HG03139 (cell line): ENCODE measurements at regions not wholly inside any gene's neighbourhood (a gene's known extent, or its start where the extent isn't known, plus 50 kb on each side); places are given as distances from the start of the nearest gene placed in this dataset.
A peak's percentile ranks its signal among the peaks of the same experiment; 100 is the strongest.

ENCODE experiments used
- ATAC-seq: cut with Tn5 transposase; IDR thresholded peaks from one replicate; pipeline ENCODE4 v1.9.1; 2021; ENCODE audit not compliant: unreplicated experiment

GRCh38 chr14:65278589-65278988 lies 133.9 kb upstream of the FUT8 start:
- no peak for ATAC-seq

DNA sequence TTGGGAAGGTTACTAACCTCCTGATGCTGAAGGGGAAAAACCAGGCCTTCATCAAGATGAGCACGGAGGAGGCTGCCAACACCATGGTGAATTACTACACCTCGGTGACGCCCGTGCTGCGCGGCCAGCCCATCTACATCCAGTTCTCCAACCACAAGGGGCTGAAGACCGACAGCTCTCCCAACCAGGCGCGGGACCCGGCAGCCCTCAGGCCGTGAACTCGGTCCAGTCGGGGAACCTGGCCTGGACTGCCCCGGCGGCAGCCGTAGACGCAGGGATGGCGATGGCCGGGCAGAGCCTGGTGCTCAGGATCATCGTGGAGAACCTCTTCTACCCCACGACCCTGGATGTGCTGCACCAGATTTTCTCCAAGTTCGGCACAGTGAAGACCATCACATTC lies 133.0 kb upstream of the FUT8 start:
- ATAC-seq = no peak

GRCh38 chr14:65279958-65280357 lies 132.6 kb upstream of the FUT8 start:
- no peak for ATAC-seq

DNA sequence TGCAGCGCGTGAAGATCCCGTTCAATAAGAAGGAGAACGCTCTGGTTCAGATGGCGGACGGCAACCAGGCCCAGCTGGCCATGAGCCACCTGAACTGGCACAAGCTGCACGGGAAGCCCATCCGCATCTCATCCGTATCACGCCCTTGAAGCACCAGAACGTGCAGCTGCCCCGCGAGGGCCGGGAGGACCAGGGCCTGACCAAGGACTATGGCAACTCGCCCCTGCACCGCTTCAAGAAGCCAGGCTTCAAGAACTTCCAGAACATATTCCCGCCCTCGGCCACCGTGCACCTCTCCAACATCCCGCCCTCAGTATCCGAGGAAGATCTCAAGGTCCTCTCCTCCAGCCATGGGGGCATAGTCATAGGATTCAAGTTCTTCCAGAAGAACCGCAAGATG lies 131.9 kb upstream of the FUT8 start:
- ATAC-seq = no peak

DNA sequence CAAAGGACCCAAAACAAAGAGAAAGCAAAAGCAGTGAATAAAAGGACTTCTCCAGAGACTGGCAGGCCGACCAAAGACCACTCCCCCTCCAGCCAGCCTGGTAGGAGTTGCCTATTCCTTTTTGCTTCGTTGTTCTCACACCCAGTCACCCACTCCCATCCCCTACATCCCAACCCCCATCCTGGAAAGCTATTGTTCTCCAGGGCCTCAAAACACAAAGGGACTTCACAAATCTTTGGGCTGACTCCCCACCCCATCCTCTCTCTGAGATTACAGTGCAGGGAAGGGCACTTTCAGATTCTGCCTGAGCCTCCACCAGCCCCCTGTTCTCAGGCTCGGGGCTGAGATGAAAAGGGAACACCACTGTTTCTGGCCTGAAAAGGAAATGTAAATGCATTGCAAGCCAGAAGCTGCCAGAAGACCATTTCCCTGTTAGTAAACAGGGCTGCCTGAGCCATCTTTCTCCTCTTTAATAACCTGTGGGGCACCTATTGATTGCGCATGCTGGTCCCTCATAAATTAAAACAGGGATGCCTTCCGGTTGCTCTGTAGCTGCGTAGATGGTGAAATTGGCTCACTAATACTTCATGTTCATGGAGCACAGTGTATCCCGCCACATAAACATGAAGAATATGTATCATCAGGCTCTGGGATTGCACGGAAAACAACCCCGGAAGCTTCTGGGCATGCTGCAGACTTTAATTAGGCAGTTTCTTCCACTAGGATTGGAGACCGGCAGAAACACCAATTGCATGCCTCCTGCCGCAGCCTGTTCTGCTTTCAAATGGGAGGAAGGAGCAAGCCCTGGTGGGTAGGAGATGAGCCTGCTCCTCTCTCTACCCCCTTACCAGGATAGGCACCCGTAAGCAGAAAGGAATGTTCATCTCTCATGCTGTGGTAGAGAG lies 130.3 kb upstream of the FUT8 start:
- no peak for ATAC-seq

GRCh38 chr14:65282896-65283253 lies 129.7 kb upstream of the FUT8 start:
- ATAC-seq = no peak

DNA sequence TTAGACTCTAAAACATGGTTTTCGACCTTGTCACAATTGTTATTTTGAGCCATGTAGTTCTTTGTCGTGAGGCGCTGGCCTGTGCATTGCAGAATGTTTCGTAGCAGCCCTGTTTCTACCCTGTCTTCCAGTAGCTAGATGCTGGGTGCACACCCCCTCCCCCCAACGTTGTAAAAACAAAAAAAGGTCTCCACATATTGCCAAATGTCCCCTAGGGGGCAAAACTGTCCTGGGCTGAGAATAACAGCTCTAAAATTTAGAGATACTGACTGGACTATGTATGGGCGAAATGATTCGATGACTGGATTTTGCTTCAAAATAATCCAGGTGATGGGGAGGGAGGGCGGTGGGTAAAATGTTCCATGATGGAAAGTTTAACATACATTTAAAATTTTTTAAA lies 126.1 kb upstream of the FUT8 start:
- no peak for ATAC-seq

DNA sequence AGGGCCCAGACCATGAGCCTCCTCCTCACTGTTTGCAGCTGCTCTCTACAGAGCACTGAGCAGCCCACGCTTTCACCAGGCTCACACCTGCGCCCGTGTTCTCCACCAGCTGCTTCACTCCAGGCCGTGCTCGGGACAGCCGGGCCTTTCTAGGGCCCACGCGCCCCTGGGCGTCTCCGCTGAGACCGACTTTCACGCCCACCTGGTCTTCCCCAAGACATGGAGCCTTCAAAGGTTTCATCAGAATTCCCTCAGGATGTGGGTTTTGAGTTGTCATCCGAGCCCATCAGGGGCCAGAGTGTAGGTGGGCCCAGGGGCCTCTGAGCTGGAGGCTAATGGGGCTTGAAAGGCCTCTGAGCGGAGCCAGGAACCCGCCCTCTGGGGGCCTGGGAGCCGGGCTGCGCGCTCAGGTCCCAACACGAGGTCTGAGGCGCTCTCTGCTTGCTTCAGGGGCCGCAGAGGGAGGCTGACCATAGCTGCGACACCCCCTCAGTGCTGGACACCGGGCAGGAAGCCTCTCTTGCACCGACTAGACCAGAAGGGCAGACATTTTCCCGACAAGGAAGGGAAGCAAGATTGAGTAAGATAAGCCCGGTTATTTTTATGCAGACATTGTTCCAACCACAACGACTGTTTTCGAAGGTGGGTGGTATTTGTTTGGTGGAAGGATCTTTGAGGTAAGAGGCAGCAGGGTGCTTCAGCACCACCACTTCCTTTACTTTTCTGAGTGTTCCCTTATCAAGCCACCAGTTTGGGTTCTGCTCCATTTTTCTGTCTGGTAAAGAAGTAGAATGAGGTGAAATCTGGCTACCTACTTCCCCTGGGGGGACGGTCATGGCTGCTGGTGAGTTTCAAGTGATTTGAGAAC lies 125.0 kb upstream of the FUT8 start:
- ATAC-seq = peak; percentile 46

DNA sequence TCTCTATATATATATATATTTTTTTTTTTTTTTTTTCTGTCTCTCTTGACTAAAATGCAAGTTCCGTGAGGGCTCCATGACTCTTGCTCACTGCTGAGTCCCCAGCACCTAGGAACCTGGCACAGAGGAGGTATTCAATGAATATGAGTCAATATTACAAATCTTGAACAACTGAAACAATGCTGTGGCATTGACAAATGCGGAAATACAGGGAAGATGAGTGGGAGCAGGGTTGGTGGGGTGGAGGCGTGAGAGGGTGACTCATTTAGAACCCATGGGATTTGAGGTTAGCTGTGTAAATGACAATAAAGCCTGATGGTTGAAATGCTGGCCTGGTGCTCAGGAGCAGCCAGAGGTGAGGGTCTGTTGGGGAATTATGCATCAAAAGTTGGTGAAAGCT lies 121.7 kb upstream of the FUT8 start:
- no peak for ATAC-seq

GRCh38 chr14:65291531-65291930 lies 121.0 kb upstream of the FUT8 start:
- ATAC-seq = no peak

- ATAC-seq = no peak
Observed at GRCh38 chr14:65294816-65295215, 117.7 kb upstream of the FUT8 start.

DNA sequence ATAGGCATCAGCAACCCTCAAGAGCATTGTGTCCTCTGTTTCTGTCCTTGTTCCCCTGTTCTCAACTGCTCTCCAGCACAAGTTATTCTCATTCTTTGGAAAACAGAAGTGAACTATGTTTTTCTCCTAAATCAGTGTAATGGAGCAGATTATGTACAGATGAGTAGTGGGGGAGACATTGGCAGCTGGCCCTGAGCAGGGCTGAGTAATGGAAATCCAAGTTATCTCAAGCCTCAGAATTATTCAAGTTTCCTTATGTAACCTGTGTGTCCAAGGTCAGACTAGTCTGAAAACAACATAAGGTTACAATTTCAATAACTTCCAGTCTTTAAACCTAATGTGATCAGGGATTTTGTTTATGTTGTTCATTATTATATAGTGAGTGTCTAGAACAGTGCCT lies 116.1 kb upstream of the FUT8 start:
- ATAC-seq = no peak

- ATAC-seq = no peak
Observed at GRCh38 chr14:65296876-65297275, 115.7 kb upstream of the FUT8 start.

GRCh38 chr14:65297744-65298143 lies 114.8 kb upstream of the FUT8 start:
- no peak for ATAC-seq

DNA sequence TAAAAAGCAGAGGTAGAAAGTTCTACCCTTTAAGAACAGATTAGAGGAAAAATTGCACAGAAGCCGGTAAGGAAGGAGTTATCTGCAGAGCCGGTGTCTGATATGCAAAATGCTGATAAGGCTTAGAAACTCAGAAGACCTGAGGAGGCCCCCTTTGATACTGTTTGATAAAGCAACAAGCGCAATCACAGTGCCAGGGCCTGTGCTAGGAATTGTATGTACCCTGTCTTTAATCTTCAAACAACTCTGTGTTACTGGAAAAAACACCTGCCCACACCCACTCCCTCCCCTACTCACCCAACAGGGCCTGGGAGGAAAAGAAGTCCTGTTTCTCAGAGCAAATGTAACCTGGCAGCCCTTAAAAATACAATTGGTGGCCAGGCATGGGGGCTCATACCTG lies 112.7 kb upstream of the FUT8 start:
- no peak for ATAC-seq

- peak; percentile 35 for ATAC-seq
Observed at GRCh38 chr14:65301862-65302539, 110.5 kb upstream of the FUT8 start.

DNA sequence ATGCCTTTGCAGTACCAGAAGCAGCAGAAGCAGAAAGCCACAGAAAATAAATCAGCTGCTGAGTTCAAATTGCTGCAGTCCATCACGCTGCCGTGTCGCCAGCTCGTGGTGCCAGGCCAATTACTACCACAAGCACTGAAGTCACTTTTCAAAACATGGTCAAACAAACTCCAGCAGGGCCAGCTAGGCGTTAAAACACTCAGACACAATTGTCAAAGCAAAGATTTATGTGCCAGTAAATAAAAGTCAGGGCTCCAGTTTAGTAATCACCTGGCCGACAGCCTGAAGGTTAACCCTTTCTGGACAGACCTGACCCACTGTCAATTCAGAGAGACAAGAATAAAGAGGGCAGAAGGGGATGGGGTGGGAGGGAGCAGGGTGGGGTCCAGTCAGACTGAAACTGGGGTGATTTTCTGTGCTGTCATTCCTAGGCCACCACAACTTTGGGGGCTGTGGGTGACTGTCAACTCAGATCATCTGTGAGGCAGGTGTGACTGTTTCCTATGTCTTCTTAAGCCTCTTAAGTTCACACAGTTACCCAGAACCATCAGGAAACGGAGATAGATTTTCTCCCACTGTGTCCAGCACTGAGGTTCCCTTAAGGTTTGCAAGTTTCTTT lies 109.8 kb upstream of the FUT8 start:
- ATAC-seq = peak; percentile 63

- ATAC-seq = no peak
Observed at GRCh38 chr14:65303190-65303898, 109.2 kb upstream of the FUT8 start.

DNA sequence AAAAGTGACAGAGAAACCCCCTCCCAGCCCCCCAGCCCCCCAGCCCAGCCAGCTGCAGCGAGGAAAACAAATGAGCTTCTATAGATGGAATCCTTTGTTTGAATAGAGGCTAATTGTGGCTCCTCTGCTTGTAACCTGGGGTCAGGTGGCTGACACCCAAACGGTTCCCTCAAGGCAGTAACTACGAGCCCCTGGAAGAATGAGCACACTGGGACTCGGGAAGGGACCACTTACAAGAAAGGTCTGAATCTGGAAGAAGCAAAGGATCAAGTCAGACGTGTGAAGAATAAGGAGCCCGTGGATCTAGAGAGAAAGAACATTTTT lies 108.7 kb upstream of the FUT8 start:
- no peak for ATAC-seq

DNA sequence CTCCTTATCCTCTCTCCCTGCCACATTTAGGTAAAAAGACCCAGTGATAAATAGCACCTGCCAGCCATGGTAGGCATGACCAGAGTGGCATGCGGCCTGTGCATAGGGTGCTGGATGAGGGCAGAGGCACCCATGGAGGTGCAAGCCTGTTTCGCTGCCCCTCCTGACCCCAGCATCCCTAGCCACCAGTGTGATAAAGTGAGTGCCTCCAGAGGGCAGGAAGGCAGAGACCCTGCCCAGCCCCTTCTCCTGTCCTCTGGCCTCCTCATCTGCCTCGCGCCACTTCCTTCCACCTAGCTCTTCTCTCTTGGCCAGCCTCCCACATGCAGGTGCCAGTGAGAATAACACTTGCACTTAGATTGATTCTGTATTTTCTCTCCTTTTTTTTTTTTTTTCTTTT lies 108.3 kb upstream of the FUT8 start:
- no peak for ATAC-seq

DNA sequence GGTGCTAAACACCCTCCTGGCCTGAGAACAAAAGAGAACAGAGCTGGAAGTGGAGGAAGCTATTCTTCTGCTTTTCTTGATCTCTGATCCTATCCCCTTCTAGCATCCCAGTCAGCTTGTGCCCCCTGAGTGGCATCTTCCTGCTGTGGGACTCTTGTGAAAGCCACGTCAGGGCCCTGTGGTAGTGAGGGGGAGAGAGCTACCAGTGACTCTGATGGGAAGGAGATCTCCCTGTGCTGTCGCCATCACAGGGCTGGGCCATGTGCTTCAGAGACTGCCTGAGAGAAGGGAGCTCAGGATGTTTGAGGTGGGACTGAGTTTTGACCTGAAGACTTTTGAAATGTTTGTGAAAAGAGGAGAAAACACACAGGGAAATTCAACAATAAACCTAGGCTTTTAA lies 107.6 kb upstream of the FUT8 start:
- ATAC-seq = no peak
